ENCODE measurements at regions not wholly inside any gene's neighbourhood (a gene's known extent, or its start where the extent isn't known, plus 50 kb on each side); places are given as distances from the start of the nearest gene placed in this dataset.

GRCh38 chr5:57690724-57691123 is 208.1 kb upstream of the ACTBL2 start:
- TF ChIP-seq POLR2AphosphoS5 (IDR thresholded peaks at IDR 0.05; ENCODE audit: low read depth): no peak
- TF ChIP-seq CTCF (IDR thresholded peaks at IDR 0.05; ENCODE audit: insufficient read depth, low read length): no peak
